Activated naive CD4-positive, alpha-beta T cell treated with anti-CD3 and anti-CD28 coated beads, Interleukin-2, amount 50 U/mL, for 24 hours (primary cell): ENCODE measurements at regions not wholly inside any gene's neighbourhood (a gene's known extent, or its start where the extent isn't known, plus 50 kb on each side); places are given as distances from the start of the nearest gene placed in this dataset.
"Not testable (repeated sequence)": the region's sequence is repeated elsewhere in the genome, so short reads cannot be mapped to it uniquely, and the experiment has no call there.

Source experiments
- H3K27ac Mint-ChIP-seq: one replicate; pipeline ENCODE4 v1.8.0; 2021; ENCODE audit warnings: mild to moderate bottlenecking, mixed read lengths
- H3K27me3 Mint-ChIP-seq: one replicate; pipeline ENCODE4 v1.8.0; 2021; ENCODE audit warnings: mixed read lengths
- H3K36me3 Mint-ChIP-seq: one replicate; pipeline ENCODE4 v1.8.0; 2021; ENCODE audit warnings: mixed read lengths
- H3K4me1 Mint-ChIP-seq: one replicate; pipeline ENCODE4 v1.8.0; 2021; ENCODE audit warnings: mixed read lengths
- H3K4me3 Mint-ChIP-seq: one replicate; pipeline ENCODE4 v1.8.0; 2021; ENCODE audit warnings: mild to moderate bottlenecking, mixed read lengths
- H3K9me3 Mint-ChIP-seq: one replicate; pipeline ENCODE4 v1.8.0; 2021; ENCODE audit warnings: mixed read lengths

DNA sequence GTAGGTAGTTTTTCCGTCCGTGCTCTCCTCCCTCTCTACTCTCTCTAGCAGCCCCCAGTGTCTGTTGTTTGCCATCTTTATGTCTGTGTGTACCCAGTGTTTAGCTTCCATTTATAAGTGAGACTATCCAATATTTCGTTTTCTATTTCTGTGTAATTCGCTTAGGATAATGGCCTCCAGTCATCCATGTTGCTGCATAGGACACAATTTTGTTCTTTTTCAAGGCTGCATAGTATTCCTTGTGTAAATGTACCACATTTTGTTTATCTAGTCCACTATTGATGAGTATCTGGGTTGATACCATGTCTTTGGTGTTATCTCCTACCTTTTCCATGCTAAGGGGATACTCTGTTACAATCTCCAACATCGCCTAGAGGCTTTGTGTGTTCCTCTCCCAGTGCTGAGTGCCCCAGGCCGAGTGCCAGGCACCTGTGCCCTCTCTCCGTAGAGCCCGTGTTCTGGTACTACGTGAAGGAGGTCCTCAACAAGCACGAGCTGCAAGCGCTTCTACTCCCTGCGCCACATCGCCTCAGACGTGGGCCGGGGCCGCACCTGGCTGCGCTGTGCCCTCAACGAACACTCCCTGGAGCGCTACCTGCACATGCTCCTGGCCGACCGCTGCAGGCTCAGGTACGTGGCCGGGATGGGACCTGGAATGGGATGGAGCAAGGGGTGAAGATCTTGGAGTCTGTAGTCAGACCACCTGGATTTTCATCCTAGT is 51.0 kb downstream of the NPIPB11 start:
- not testable (repeated sequence) for H3K27me3 Mint-ChIP-seq, H3K36me3 Mint-ChIP-seq, H3K4me3 Mint-ChIP-seq, H3K9me3 Mint-ChIP-seq, H3K27ac Mint-ChIP-seq, H3K4me1 Mint-ChIP-seq

DNA sequence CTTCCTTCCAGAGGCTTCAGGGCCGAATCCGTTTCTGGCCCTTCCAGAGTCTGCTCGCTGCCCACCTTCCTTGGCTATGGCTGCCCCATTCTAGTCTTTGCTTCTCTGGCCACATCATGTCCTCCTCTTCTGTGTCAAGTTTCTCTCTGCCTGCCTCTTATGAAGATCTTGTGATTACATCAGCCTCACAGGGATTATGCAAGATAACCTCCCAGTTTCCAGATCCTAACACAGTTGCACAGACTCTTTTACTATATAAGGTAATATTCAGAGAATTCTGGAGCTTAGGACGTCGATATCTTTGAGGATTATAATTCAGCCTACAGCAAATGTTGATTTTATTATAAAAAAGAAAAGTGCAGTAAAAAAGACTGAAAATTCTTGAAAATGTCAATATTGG is 52.1 kb downstream of the NPIPB11 start:
- not testable (repeated sequence) for H3K27me3 Mint-ChIP-seq, H3K4me3 Mint-ChIP-seq, H3K4me1 Mint-ChIP-seq, H3K36me3 Mint-ChIP-seq, H3K27ac Mint-ChIP-seq, H3K9me3 Mint-ChIP-seq

GRCh38 chr16:29352617-29352999 is 53.9 kb downstream of the NPIPB11 start:
- not testable (repeated sequence) for H3K9me3 Mint-ChIP-seq, H3K27ac Mint-ChIP-seq, H3K27me3 Mint-ChIP-seq, H3K4me3 Mint-ChIP-seq, H3K36me3 Mint-ChIP-seq, H3K4me1 Mint-ChIP-seq

DNA sequence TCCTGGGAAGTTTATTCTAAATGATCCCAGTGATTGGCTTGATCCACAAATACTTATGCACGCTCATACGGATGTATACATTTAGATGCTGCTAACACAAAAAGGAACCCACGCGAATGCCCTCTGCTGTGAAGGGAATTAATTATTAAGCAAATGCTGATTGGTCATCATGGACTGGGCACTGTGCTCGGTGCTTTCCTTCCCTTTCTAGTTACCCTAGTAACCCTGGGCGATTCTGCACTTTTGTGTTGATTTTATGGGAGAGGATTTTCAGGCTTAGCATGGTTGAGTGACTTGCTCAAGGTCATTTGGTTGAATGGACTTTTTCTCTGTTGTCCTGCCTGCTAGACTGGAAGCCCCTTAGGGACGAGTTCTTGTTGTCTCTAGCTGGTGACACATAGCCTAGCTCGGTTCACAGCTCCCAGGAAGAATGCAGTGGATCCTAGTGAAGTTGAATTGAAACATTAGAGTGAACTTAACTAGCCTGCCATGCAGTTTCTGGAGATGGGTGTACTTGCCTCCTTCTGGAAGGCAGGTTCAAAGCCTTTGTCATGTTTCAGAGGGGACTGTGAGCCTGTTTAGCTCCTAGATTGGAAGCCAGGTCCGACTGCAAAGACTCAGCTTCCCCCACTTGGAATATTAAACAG is 54.4 kb downstream of the NPIPB11 start:
- H3K27ac Mint-ChIP-seq, H3K27me3 Mint-ChIP-seq, H3K4me1 Mint-ChIP-seq, H3K9me3 Mint-ChIP-seq, H3K36me3 Mint-ChIP-seq, H3K4me3 Mint-ChIP-seq: not testable (repeated sequence)

DNA sequence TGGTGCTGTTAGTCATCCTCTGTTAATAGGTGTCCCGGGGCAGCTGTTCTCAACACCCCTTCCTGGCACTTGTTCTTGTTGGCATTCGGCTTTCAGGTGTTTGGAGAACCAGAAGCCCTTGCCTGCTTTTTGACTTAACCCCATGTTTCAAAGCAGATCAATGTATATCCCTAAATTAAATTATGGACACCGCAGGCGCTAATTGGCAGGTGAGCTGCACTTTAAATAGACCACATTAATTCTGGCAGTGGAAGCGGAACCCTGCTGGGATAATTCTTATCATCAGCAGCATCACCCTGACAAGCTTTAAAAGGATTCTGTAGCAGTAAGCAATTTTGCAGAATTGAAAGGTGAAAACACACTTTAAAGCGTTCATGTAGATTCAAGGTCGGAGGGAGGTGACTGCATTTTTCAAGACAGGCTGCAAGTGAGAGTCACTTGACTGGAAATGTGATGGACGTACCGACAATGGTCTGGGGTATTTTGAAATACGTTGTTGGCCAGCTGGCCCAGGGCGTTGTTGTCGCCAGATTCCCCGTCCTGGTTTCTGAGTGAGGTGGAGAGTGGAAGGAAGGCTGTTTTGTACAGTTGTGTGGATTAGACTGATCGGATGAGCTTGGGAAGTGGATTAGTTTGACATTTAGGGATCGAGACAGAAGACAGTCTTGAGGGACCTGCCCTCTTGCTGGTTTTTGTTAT is 55.1 kb downstream of the NPIPB11 start:
- not testable (repeated sequence) for H3K27me3 Mint-ChIP-seq, H3K4me3 Mint-ChIP-seq, H3K9me3 Mint-ChIP-seq, H3K36me3 Mint-ChIP-seq, H3K27ac Mint-ChIP-seq, H3K4me1 Mint-ChIP-seq

GRCh38 chr16:29349966-29350365 is 56.5 kb downstream of the NPIPB11 start:
- not testable (repeated sequence) for H3K4me1 Mint-ChIP-seq, H3K4me3 Mint-ChIP-seq, H3K27me3 Mint-ChIP-seq

DNA sequence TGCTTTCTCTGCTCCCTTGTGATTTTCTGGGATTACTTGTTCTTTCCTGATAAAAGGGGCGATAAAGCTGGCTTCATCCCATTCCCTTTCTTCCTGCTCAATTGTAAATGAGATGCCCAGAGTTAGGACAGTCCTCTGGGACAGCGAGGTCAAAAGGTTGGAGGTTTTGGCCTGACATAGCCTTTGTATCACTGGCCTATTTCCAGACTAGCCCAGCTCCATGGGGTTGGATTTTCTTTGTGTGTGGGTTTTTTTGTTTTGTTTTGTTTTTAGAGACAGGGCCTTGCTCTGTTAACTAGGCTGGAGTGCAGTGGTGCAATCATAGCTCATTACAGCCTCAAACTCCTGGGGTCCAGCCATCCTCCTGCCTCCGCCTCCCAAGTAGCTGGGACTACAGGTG is 57.8 kb downstream of the NPIPB11 start:
- not testable (repeated sequence) for H3K27ac Mint-ChIP-seq, H3K9me3 Mint-ChIP-seq, H3K4me1 Mint-ChIP-seq, H3K27me3 Mint-ChIP-seq, H3K36me3 Mint-ChIP-seq, H3K4me3 Mint-ChIP-seq

More at GRCh38 chr16:29349966-29350365, 56.5 kb downstream of the NPIPB11 start:
- H3K27ac Mint-ChIP-seq, H3K9me3 Mint-ChIP-seq, H3K36me3 Mint-ChIP-seq: not testable (repeated sequence)

- H3K27ac Mint-ChIP-seq, H3K4me3 Mint-ChIP-seq, H3K27me3 Mint-ChIP-seq, H3K4me1 Mint-ChIP-seq, H3K9me3 Mint-ChIP-seq, H3K36me3 Mint-ChIP-seq: not testable (repeated sequence)
Observed at GRCh38 chr16:29348123-29348690, 58.3 kb downstream of the NPIPB11 start.

GRCh38 chr16:29346796-29347580 is 59.5 kb downstream of the NPIPB11 start:
- H3K27me3 Mint-ChIP-seq, H3K9me3 Mint-ChIP-seq, H3K4me3 Mint-ChIP-seq, H3K36me3 Mint-ChIP-seq, H3K27ac Mint-ChIP-seq, H3K4me1 Mint-ChIP-seq: not testable (repeated sequence)

- not testable (repeated sequence) for H3K27me3 Mint-ChIP-seq, H3K4me1 Mint-ChIP-seq, H3K27ac Mint-ChIP-seq, H3K9me3 Mint-ChIP-seq, H3K36me3 Mint-ChIP-seq, H3K4me3 Mint-ChIP-seq
Observed at GRCh38 chr16:29346203-29346602, 60.3 kb downstream of the NPIPB11 start.

GRCh38 chr16:29342937-29343336 is 63.6 kb downstream of the NPIPB11 start:
- not testable (repeated sequence) for H3K27ac Mint-ChIP-seq, H3K27me3 Mint-ChIP-seq, H3K4me3 Mint-ChIP-seq, H3K4me1 Mint-ChIP-seq, H3K9me3 Mint-ChIP-seq, H3K36me3 Mint-ChIP-seq

GRCh38 chr16:29340779-29341438 is 65.6 kb downstream of the NPIPB11 start:
- H3K27ac Mint-ChIP-seq, H3K9me3 Mint-ChIP-seq, H3K36me3 Mint-ChIP-seq, H3K4me3 Mint-ChIP-seq, H3K27me3 Mint-ChIP-seq, H3K4me1 Mint-ChIP-seq: not testable (repeated sequence)

DNA sequence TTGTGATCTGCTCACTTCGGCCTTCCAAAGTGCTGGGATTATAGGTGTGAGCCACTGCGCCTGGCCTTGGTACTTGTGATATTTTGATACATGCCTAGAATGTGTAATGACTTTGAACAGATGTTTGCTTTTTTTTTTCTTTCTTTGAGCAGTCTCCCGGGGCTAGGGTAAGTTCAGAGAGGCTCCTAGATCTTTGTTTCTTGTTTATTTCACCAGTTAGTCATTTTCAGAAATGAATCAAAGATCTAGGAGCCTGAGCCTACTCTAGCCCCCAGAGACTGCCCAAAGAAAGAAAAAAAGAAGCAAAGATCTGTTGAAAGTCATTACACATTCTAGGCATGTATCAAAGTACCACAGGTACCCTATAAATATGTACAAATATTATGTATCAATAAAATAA is 66.3 kb downstream of the NPIPB11 start:
- not testable (repeated sequence) for H3K36me3 Mint-ChIP-seq, H3K4me1 Mint-ChIP-seq, H3K27ac Mint-ChIP-seq

DNA sequence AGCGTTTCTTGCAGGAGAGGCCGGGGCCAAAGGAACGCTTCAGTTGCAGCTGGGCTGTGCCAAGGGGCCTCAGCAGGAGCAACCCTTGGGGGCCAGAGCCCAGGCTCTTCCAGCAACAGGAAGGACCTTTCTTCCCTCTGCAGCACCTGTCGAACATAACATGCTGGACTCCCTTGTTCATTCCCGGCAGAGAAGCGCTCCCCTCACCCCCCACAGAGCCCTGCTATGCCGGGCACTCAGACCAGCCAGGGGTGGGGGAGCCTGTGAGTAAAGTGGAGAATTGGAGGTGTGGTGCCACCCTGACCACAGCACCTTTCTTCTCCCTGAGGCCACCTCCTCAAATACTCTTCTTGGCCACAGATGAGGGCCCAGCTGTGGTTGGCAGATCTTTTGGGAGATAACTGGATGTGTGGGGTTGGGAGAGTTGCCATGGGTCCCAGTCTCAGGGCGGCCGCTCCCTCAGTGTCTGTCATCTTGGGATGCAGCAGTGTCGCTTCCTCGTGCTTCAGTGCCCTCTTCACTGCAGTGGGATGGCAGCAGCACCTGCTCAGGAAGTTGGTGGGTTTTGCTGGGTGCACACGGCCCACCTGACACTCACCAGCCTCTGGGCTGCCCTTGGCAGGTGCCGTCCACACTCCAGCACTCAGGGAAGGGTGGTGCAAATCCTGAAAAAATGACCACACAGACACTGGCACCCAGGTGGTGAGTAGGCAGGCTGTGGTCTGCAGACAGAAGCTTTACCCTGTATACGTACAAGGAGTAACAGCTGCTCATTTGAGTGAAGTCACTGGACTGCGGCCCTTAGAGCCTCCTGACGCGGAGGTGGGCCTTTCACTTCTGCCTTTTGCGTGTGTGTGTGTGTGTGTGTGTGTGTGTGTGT is 67.5 kb downstream of the NPIPB11 start:
- H3K4me3 Mint-ChIP-seq, H3K9me3 Mint-ChIP-seq, H3K4me1 Mint-ChIP-seq, H3K27ac Mint-ChIP-seq, H3K36me3 Mint-ChIP-seq, H3K27me3 Mint-ChIP-seq: not testable (repeated sequence)

More for the DNA sequence above, 66.3 kb downstream of the NPIPB11 start:
- not testable (repeated sequence) for H3K4me3 Mint-ChIP-seq, H3K27me3 Mint-ChIP-seq, H3K9me3 Mint-ChIP-seq
